Osteoblast (primary cell): ENCODE measurements at regions not wholly inside any gene's neighbourhood (a gene's known extent, or its start where the extent isn't known, plus 50 kb on each side); places are given as distances from the start of the nearest gene placed in this dataset.
A peak's percentile ranks its signal among the peaks of the same experiment; 100 is the strongest.

ENCODE experiments used
- DNase-seq: peaks from one replicate; pipeline ENCODE4 v3.0.0; 2011; ENCODE audit warnings: low spot score, mixed read lengths; ENCODE audit not compliant: insufficient read length; ENCODE audit errors: missing footprints
- H2AFZ ChIP-seq: 2 replicates; pipeline ENCODE4 v1.6.0; 2011; ENCODE audit warnings: mild to moderate bottlenecking, low read length
- H3K27ac ChIP-seq: 2 replicates; pipeline ENCODE4 v1.5.1; 2011; ENCODE audit warnings: mild to moderate bottlenecking, low read depth, low read length, moderate library complexity
- H3K27me3 ChIP-seq: 2 replicates; pipeline ENCODE4 v1.6.0; 2012; ENCODE audit warnings: mild to moderate bottlenecking, control low read depth, inconsistent platforms, low read length, moderate library complexity; ENCODE audit not compliant: insufficient read depth
- H3K36me3 ChIP-seq: 2 replicates; pipeline ENCODE4 v1.5.1; 2011; ENCODE audit warnings: mild to moderate bottlenecking, low read length, control low read depth, moderate library complexity; ENCODE audit not compliant: insufficient read depth
- H3K4me1 ChIP-seq: 2 replicates; pipeline ENCODE4 v1.5.1; 2011; ENCODE audit warnings: mild to moderate bottlenecking, low read length, control low read depth, moderate library complexity; ENCODE audit not compliant: insufficient read depth
- H3K4me2 ChIP-seq: 2 replicates; pipeline ENCODE4 v1.6.0; 2011; ENCODE audit warnings: mild to moderate bottlenecking, low read length; ENCODE audit not compliant: insufficient read depth
- H3K4me3 ChIP-seq: fragments of 200-600 bp; sonication (generic); 3 replicates; pipeline ENCODE4 v1.5.1; 2012; ENCODE audit warnings: mild to moderate bottlenecking, low read length, inconsistent platforms; ENCODE audit not compliant: insufficient read depth
- H3K79me2 ChIP-seq: 2 replicates; pipeline ENCODE4 v1.6.0; 2012; ENCODE audit warnings: mild to moderate bottlenecking, low read length, control low read depth, inconsistent platforms; ENCODE audit not compliant: insufficient read depth
- H3K9me3 ChIP-seq: 2 replicates; pipeline ENCODE4 v1.5.1; 2011; ENCODE audit warnings: low read depth, low read length, control low read depth
- H4K20me1 ChIP-seq: 2 replicates; pipeline ENCODE4 v1.6.0; 2012; ENCODE audit warnings: mild to moderate bottlenecking, low read length, control low read depth; ENCODE audit not compliant: insufficient read depth
- TF ChIP-seq, protein P1 (sequence below): IDR thresholded peaks from 2 replicates; pipeline ENCODE4 v1.5.1; 2011; ENCODE audit warnings: mild to moderate bottlenecking, low read depth, low read length, moderate library complexity; ENCODE audit errors: extremely low read depth

DNA sequence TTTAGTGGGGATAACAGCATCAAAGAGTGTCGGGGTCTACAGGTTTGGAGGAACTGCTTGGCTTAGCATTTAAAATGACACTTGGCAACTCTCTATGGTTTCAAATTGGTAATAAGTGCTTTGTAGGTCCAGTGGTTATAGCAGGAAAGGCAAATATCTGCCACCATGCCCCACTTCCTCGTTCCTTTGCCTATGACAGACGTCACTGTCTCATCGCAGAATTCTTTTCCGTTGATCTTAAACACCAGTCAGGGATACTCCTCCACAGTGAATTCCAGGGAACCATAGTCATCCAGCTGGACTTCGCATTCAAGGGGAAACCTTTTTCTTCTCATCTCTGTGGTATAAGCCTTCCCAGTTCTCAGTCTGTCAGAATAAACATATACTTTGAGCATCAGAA is 319.1 kb downstream of the GPAT3 start:
- H3K4me3 ChIP-seq = no peak overlapping the region
- no peaks in the 10 kb centered on the region for H3K36me3 ChIP-seq
- H3K27me3 ChIP-seq = no peaks in the 10 kb centered on the region
- H3K79me2 ChIP-seq = no peaks in the 10 kb centered on the region
- H2AFZ ChIP-seq = peak overlapping the region; percentile 70
- TF ChIP-seq, protein P1, sequence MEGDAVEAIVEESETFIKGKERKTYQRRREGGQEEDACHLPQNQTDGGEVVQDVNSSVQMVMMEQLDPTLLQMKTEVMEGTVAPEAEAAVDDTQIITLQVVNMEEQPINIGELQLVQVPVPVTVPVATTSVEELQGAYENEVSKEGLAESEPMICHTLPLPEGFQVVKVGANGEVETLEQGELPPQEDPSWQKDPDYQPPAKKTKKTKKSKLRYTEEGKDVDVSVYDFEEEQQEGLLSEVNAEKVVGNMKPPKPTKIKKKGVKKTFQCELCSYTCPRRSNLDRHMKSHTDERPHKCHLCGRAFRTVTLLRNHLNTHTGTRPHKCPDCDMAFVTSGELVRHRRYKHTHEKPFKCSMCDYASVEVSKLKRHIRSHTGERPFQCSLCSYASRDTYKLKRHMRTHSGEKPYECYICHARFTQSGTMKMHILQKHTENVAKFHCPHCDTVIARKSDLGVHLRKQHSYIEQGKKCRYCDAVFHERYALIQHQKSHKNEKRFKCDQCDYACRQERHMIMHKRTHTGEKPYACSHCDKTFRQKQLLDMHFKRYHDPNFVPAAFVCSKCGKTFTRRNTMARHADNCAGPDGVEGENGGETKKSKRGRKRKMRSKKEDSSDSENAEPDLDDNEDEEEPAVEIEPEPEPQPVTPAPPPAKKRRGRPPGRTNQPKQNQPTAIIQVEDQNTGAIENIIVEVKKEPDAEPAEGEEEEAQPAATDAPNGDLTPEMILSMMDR = no peak
- H3K4me1 ChIP-seq = peaks cover 47% of the 10 kb centered on the region
- H3K4me2 ChIP-seq = peak overlapping the region; percentile 49
- DNase-seq = peak; percentile 63
- peak overlapping the region; percentile 95 for H3K27ac ChIP-seq
- H4K20me1 ChIP-seq = no peaks in the 10 kb centered on the region
- H3K9me3 ChIP-seq = no peaks in the 10 kb centered on the region

DNA sequence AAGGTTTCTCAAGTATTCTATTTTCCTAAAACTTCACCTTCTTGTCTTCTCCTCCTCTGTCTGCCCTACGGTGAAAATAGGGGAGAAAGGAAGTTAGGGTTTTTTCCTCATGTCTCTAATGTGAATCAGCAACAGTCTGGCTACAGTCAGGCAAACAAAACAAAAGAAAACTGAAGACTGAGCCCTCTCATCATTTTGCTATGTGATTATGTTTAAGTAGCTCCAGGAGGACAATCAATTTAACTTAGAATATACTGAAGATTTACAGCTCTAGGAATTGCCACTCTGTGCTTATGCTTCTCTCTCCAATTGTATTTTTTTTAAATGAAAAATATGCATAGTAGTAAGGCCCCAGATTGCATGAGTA is 316.2 kb downstream of the GPAT3 start:
- peaks cover 47% of the 10 kb centered on the region for H3K4me1 ChIP-seq
- H2AFZ ChIP-seq = peak overlapping the region; percentile 0

DNA sequence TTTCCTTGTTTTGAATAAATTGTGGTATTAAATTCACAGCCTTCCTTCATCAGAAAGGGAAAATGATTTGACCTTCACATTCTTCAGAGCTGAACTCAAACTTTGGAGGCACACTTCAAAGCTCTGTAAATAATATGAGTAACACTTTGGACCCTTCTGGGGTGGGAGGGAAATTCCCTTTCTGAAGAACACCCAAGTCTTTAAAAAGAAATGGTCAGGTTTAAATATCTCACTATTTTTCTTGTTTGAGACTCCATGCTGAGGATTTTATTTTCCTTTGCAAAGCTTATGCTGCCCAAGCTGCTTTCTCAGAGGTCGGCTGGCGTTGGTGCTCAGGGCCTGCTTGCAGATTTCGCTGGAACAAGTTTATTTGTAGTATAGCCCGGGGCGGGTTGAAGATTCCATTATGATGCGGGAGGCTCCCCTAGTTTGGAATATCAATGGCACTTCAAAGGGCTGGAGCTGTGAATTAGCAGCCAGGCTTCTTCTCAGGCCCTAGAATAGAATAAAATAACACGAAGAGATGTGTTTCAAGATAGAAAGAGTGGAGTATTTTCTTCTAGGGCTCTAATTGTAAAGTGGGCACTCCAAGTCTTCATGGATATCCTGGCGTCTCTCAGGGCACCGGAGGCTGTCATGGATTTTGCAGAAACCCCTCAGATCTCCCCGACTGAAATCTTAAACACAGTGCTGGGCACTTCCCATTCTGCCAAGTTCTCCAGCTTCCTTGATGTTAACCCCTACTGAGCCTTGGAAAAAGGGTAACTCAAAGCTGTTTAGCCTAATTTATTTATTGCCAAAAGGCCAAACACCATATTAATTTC is 315.6 kb downstream of the GPAT3 start:
- TF ChIP-seq, protein P1 = no peak
- no peaks in the 10 kb centered on the region for H3K9me3 ChIP-seq
- H3K4me3 ChIP-seq = no peak overlapping the region
- H3K4me1 ChIP-seq = peaks cover 47% of the 10 kb centered on the region
- H3K27me3 ChIP-seq = no peaks in the 10 kb centered on the region
- H3K27ac ChIP-seq = peak overlapping the region; percentile 83
- H3K4me2 ChIP-seq = peak overlapping the region; percentile 46
- no peaks in the 10 kb centered on the region for H4K20me1 ChIP-seq
- peak overlapping the region; percentile 4 for H2AFZ ChIP-seq
- H3K79me2 ChIP-seq = no peaks in the 10 kb centered on the region
- H3K36me3 ChIP-seq = no peaks in the 10 kb centered on the region
- no peak for DNase-seq

More for the DNA sequence above, 316.2 kb downstream of the GPAT3 start:
- DNase-seq = no peak
- H3K4me3 ChIP-seq = no peak overlapping the region
- H3K9me3 ChIP-seq = no peaks in the 10 kb centered on the region
- H3K27ac ChIP-seq = peak overlapping the region; percentile 83
- H3K27me3 ChIP-seq = no peaks in the 10 kb centered on the region
- no peaks in the 10 kb centered on the region for H4K20me1 ChIP-seq
- no peaks in the 10 kb centered on the region for H3K36me3 ChIP-seq
- H3K4me2 ChIP-seq = peak overlapping the region; percentile 46
- TF ChIP-seq, protein P1 = no peak
- H3K79me2 ChIP-seq = no peaks in the 10 kb centered on the region

DNA sequence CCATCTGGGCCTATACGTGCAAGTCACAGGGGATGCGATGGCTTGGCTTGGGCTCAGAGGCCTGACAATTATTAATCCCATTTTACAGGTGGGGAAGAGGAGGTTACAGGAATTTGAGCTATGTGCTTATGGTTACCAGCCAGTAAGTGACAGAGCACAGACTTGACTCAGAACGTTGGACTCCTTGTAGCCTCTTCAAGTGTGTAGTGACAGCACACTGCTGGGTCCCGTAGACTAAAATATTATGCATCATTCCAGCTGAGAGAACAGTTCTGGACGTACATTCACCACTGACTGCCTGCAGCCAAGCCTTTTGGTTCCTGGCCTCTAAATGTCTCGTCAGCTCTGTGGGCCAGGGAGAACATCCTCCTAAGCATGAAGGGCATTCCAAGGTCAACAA is 314.5 kb downstream of the GPAT3 start:
- peaks cover 40% of the 10 kb centered on the region for H3K4me1 ChIP-seq

More for the DNA sequence above, 314.5 kb downstream of the GPAT3 start:
- Histone ChIP-seq H3K27me3 (no peaks in the 10 kb centered on the region), H3K4me3 (no peak overlapping the region), H3K9me3 (no peaks in the 10 kb centered on the region), H4K20me1 (no peaks in the 10 kb centered on the region), H3K4me2 (no peak overlapping the region), H3K36me3 (no peaks in the 10 kb centered on the region), H3K27ac (no peak overlapping the region), H2AFZ (no peak overlapping the region), H3K79me2 (no peaks in the 10 kb centered on the region)
- peak; percentile 4 for DNase-seq
- TF ChIP-seq, protein P1 = no peak
